Astrocyte of the spinal cord (primary cell): ENCODE measurements at regions not wholly inside any gene's neighbourhood (a gene's known extent, or its start where the extent isn't known, plus 50 kb on each side); places are given as distances from the start of the nearest gene placed in this dataset.

Source experiments
- DNase-seq: peaks from one replicate; pipeline ENCODE4 v3.0.0; 2011; ENCODE audit warnings: low read depth, low spot score
- H3K4me3 ChIP-seq: 2 replicates; pipeline ENCODE4 v1.5.1; 2011; ENCODE audit warnings: low read depth, mild to moderate bottlenecking, low read length, moderate library complexity
- CTCF ChIP-seq: IDR thresholded peaks from 2 replicates; pipeline ENCODE4 v1.5.1; 2012; ENCODE audit warnings: low read depth, mild to moderate bottlenecking, low read length, inconsistent platforms
- in situ Hi-C: cut with HindIII; loops from 2 replicates; pipeline ENCODE4 v1.10.0; 2017; ENCODE audit warnings: low sequenced_read_pairs

- DNase-seq = peak; percentile 45
- no peak overlapping the region for H3K4me3 ChIP-seq
- TF ChIP-seq CTCF = no peak
- in situ Hi-C loops = no loop called here
Measured at GRCh38 chr13:71169180-71169579, 697.8 kb downstream of the DACH1 start.

- no peak for DNase-seq
- no peak overlapping the region for H3K4me3 ChIP-seq
- in situ Hi-C loops = no loop called here
- no peak for TF ChIP-seq CTCF
Measured at GRCh38 chr13:71156550-71156949, 710.5 kb downstream of the DACH1 start.

GRCh38 chr13:71149498-71150363, 717.3 kb downstream of the DACH1 start:
- no peak for TF ChIP-seq CTCF
- DNase-seq = no peak
- in situ Hi-C loops = no loop called here
- H3K4me3 ChIP-seq = no peak overlapping the region

GRCh38 chr13:71149046-71149445, 718.0 kb downstream of the DACH1 start:
- H3K4me3 ChIP-seq = no peak overlapping the region
- DNase-seq = peak; percentile 3
- no peak for TF ChIP-seq CTCF
- in situ Hi-C loops = no loop called here

GRCh38 chr13:71148396-71148795, 718.6 kb downstream of the DACH1 start:
- DNase-seq = no peak

GRCh38 chr13:71144883-71145282, 722.1 kb downstream of the DACH1 start:
- TF ChIP-seq CTCF = no peak
- no peak overlapping the region for H3K4me3 ChIP-seq
- no peak for DNase-seq
- in situ Hi-C loops = no loop called here

More at GRCh38 chr13:71148396-71148795, 718.6 kb downstream of the DACH1 start:
- no peak for TF ChIP-seq CTCF
- in situ Hi-C loops = no loop called here
- H3K4me3 ChIP-seq = no peak overlapping the region
